ENCODE measurements at regions not wholly inside any gene's neighbourhood (a gene's known extent, or its start where the extent isn't known, plus 50 kb on each side); places are given as distances from the start of the nearest gene placed in this dataset.

DNA sequence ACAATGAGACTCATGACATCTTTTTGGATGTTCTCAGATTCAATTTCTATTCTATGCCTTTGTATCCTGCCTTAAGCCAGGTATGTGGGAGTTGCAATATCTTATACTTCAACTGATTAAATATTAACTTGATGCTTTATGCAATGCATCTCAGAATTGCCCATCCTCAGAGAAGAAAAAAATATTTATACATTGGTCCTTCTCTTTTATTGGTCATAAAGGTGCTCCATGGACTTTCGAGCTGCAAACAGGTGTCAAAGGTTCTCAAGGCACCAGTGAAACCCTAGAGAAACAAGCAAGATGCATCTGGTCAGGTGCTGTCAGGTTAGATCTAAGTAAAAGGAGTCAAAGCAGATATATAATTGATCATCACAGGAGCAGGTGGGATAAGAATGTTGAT, 690.5 kb downstream of the PLCL1 start:
- Histone ChIP-seq H3K4me1 (ENCODE audit: insufficient read depth, low read length) (no peaks in the 10 kb centered on the region), H3K9ac (ENCODE audit: low read length) (no peak overlapping the region), H2AFZ (ENCODE audit: low read depth, low read length) (no peak overlapping the region), H3K9me3 (ENCODE audit: insufficient read depth, low read depth, low read length) (no peaks in the 10 kb centered on the region), H3K4me3 (ENCODE audit: insufficient read depth, low read depth, low read length) (no peak overlapping the region), H3K27ac (ENCODE audit: low read depth, low read length) (no peak overlapping the region), H3K79me2 (ENCODE audit: insufficient read depth, low read length) (no peaks in the 10 kb centered on the region), H3K36me3 (ENCODE audit: insufficient read depth, low read length) (no peaks in the 10 kb centered on the region), H4K20me1 (ENCODE audit: insufficient read depth, low read length) (no peaks in the 10 kb centered on the region), H3K27me3 (ENCODE audit: insufficient read depth, low read length) (no peaks in the 10 kb centered on the region), H3K4me2 (ENCODE audit: low read length) (no peak overlapping the region)
- no peak overlapping the region for H3K27ac Mint-ChIP-seq (ENCODE audit: unreplicated experiment)
- DNase-seq (ENCODE audit: low read depth) = no peak
- H3K9me3 Mint-ChIP-seq (ENCODE audit: unreplicated experiment) = no peaks in the 10 kb centered on the region
- H3K27me3 Mint-ChIP-seq (ENCODE audit: low read depth, unreplicated experiment) = no peaks in the 10 kb centered on the region
- H3K4me3 Mint-ChIP-seq (ENCODE audit: unreplicated experiment) = no peak overlapping the region
- no peak for TF ChIP-seq EZH2 (IDR thresholded peaks at IDR 0.05; ENCODE audit: insufficient read depth, low read length)
- TF ChIP-seq, protein P1, sequence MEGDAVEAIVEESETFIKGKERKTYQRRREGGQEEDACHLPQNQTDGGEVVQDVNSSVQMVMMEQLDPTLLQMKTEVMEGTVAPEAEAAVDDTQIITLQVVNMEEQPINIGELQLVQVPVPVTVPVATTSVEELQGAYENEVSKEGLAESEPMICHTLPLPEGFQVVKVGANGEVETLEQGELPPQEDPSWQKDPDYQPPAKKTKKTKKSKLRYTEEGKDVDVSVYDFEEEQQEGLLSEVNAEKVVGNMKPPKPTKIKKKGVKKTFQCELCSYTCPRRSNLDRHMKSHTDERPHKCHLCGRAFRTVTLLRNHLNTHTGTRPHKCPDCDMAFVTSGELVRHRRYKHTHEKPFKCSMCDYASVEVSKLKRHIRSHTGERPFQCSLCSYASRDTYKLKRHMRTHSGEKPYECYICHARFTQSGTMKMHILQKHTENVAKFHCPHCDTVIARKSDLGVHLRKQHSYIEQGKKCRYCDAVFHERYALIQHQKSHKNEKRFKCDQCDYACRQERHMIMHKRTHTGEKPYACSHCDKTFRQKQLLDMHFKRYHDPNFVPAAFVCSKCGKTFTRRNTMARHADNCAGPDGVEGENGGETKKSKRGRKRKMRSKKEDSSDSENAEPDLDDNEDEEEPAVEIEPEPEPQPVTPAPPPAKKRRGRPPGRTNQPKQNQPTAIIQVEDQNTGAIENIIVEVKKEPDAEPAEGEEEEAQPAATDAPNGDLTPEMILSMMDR (IDR thresholded peaks at IDR 0.05; ENCODE audit: insufficient read depth, low read depth, low read length) = no peak
- H3K36me3 Mint-ChIP-seq (ENCODE audit: low read depth, unreplicated experiment) = no peaks in the 10 kb centered on the region
- no peak for FAIRE-seq
- H3K4me1 Mint-ChIP-seq (ENCODE audit: low read depth, unreplicated experiment) = peaks cover 13% of the 10 kb centered on the region

GRCh38 chr2:198490748-198491147, 686.4 kb downstream of the PLCL1 start:
- H3K36me3 ChIP-seq (ENCODE audit: insufficient read depth, low read length) = no peaks in the 10 kb centered on the region
- DNase-seq (ENCODE audit: low read depth) (no peak), FAIRE-seq (no peak)
- Mint-ChIP-seq H3K27me3 (ENCODE audit: low read depth, unreplicated experiment) (no peaks in the 10 kb centered on the region), H3K27ac (ENCODE audit: unreplicated experiment) (no peak overlapping the region), H3K9me3 (ENCODE audit: unreplicated experiment) (no peaks in the 10 kb centered on the region), H3K36me3 (ENCODE audit: low read depth, unreplicated experiment) (no peaks in the 10 kb centered on the region), H3K4me3 (ENCODE audit: unreplicated experiment) (no peak overlapping the region), H3K4me1 (ENCODE audit: low read depth, unreplicated experiment) (peaks cover 7% of the 10 kb centered on the region)
- no peaks in the 10 kb centered on the region for H3K27me3 ChIP-seq (ENCODE audit: insufficient read depth, low read length)
- H3K4me1 ChIP-seq (ENCODE audit: insufficient read depth, low read length) = no peaks in the 10 kb centered on the region
- H3K9ac ChIP-seq (ENCODE audit: low read length) = no peak overlapping the region
- H3K4me3 ChIP-seq (ENCODE audit: insufficient read depth, low read depth, low read length) = no peak overlapping the region
- no peak overlapping the region for H2AFZ ChIP-seq (ENCODE audit: low read depth, low read length)
- TF ChIP-seq, protein P1 (IDR thresholded peaks at IDR 0.05; ENCODE audit: insufficient read depth, low read depth, low read length) = no peak
- no peak for TF ChIP-seq EZH2 (IDR thresholded peaks at IDR 0.05; ENCODE audit: insufficient read depth, low read length)
- H3K4me2 ChIP-seq (ENCODE audit: low read length) = no peak overlapping the region
- no peak overlapping the region for H3K27ac ChIP-seq (ENCODE audit: low read depth, low read length)
- H4K20me1 ChIP-seq (ENCODE audit: insufficient read depth, low read length) = no peaks in the 10 kb centered on the region
- no peaks in the 10 kb centered on the region for H3K79me2 ChIP-seq (ENCODE audit: insufficient read depth, low read length)
- no peaks in the 10 kb centered on the region for H3K9me3 ChIP-seq (ENCODE audit: insufficient read depth, low read depth, low read length)

GRCh38 chr2:198488964-198489363, 684.6 kb downstream of the PLCL1 start:
- no peak overlapping the region for H2AFZ ChIP-seq (ENCODE audit: low read depth, low read length)
- no peaks in the 10 kb centered on the region for H3K36me3 ChIP-seq (ENCODE audit: insufficient read depth, low read length)
- no peak for FAIRE-seq
- no peak overlapping the region for H3K4me3 ChIP-seq (ENCODE audit: insufficient read depth, low read depth, low read length)
- no peak for DNase-seq (ENCODE audit: low read depth)
- no peak overlapping the region for H3K27ac Mint-ChIP-seq (ENCODE audit: unreplicated experiment)
- H3K27me3 ChIP-seq (ENCODE audit: insufficient read depth, low read length) = no peaks in the 10 kb centered on the region
- H3K27me3 Mint-ChIP-seq (ENCODE audit: low read depth, unreplicated experiment) = no peaks in the 10 kb centered on the region
- H3K4me1 ChIP-seq (ENCODE audit: insufficient read depth, low read length) = no peaks in the 10 kb centered on the region
- no peaks in the 10 kb centered on the region for H3K79me2 ChIP-seq (ENCODE audit: insufficient read depth, low read length)
- H3K9ac ChIP-seq (ENCODE audit: low read length) = no peak overlapping the region
- H4K20me1 ChIP-seq (ENCODE audit: insufficient read depth, low read length) = no peaks in the 10 kb centered on the region
- H3K4me2 ChIP-seq (ENCODE audit: low read length) = no peak overlapping the region
- H3K36me3 Mint-ChIP-seq (ENCODE audit: low read depth, unreplicated experiment) = no peaks in the 10 kb centered on the region
- peaks cover 7% of the 10 kb centered on the region for H3K4me1 Mint-ChIP-seq (ENCODE audit: low read depth, unreplicated experiment)
- no peaks in the 10 kb centered on the region for H3K9me3 Mint-ChIP-seq (ENCODE audit: unreplicated experiment)
- TF ChIP-seq, protein P1 (IDR thresholded peaks at IDR 0.05; ENCODE audit: insufficient read depth, low read depth, low read length) = no peak
- TF ChIP-seq EZH2 (IDR thresholded peaks at IDR 0.05; ENCODE audit: insufficient read depth, low read length) = no peak
- H3K4me3 Mint-ChIP-seq (ENCODE audit: unreplicated experiment) = no peak overlapping the region
- H3K9me3 ChIP-seq (ENCODE audit: insufficient read depth, low read depth, low read length) = no peaks in the 10 kb centered on the region
- H3K27ac ChIP-seq (ENCODE audit: low read depth, low read length) = no peak overlapping the region
